Urothelium cell line (cell line): ENCODE measurements at regions not wholly inside any gene's neighbourhood (a gene's known extent, or its start where the extent isn't known, plus 50 kb on each side); places are given as distances from the start of the nearest gene placed in this dataset.
"Not testable (repeated sequence)": the region's sequence is repeated elsewhere in the genome, so short reads cannot be mapped to it uniquely, and the experiment has no call there.

ENCODE experiments used
- DNase-seq: peaks from one replicate; pipeline ENCODE4 v3.0.0; 2011; ENCODE audit warnings: low spot score, mixed read lengths
- FAIRE-seq: peaks from 2 replicates; lab custom pipeline; 2011; peaks lifted over from hg19 to GRCh38; lab: Jason Lieb, UNC

DNA sequence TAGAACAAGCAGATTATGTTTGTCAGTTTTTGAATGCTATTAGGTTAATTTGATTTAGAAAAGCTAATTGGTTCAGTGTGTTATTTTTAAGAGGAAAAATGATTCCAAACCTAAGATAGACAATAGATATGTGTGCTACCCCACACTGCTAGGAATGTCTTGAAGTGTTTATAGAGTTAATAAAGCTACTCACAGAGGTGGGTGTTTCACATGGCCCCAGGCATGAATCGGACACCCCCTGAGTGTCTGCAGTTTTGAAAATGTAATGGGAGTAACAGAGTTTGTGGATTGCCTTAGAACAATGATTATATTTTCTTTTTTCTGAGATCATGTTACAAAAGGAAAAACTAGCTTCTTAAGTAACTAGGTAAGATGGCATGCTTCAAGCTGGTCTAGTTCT lies 348.3 kb downstream of the ADCYAP1 start:
- DNase-seq (no peak), FAIRE-seq (no peak)

DNA sequence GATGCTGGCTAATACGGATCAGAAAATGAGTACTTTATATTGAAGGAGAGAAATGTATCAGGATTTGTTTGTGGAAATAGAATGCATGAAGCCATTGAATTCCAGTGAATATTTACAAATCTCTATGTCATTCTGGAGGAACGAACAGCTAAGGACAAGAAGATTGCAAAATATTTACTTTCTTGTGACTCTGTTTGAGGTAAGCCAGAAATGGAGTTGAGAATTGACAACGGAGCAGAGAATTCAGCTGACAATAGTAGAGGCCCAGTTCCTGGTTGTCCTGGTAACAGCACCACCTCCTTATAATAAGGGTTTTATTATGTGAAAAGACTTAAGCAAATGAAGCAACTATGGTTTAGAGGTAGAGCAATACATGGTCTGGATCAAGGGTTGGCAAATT lies 349.2 kb downstream of the ADCYAP1 start:
- FAIRE-seq (peak; percentile 30), DNase-seq (no peak)

DNA sequence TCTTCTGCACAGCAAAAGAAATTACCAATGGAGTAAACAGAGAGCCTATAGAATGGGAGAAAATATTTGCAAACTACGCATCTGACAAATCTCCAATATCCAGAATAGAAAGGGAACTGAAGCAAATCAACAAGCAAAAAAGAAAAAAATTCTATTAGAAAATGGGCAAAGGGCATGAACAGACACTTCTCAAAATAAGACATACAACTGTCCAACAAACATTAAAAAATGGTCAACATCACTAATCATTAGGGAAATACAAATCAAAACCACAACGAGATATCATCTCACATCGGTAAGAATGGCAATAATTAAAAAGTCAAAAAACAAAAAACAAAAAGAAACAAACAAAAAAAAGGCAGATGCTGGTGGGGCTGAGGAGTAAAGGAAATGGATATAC lies 356.4 kb downstream of the ADCYAP1 start:
- DNase-seq (no peak), FAIRE-seq (no peak)

DNA sequence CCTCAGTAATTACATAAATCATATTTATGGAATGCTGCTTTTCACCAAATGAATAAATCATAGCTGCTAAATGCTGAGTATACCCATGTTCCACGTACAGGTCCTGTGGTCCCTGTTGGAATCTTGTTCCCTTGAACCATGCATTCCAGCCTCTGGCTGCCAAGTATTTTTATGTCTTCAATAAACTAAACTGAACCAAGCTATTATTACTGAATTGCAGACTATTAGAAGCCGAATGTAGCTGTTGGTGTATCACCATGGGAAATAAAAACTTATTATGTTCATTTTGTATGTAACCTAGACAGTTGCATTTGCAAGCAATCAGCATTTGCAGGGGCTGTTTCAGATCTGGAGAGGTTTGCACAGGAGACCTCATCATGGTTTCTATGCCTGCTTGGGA lies 362.4 kb downstream of the ADCYAP1 start:
- no peak for DNase-seq
- no peak for FAIRE-seq

DNA sequence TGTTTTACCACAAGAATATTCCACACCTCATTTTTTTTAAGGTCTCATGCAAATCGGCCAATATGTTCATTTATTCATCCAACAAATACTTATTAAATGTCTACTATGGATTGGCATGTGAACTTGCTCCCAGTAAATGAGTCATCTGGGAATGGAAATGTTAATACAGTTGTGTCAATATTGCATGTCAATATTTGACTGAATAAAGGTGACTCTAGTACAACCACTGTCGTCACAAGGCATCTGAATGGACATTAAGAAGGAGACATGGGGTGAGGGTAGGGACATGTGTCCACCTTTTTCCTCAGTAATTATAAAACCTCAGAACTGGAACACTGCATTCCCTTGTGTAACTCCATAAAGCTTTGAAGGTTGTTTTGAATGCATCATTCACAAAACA lies 365.4 kb downstream of the ADCYAP1 start:
- DNase-seq (no peak), FAIRE-seq (no peak)

DNA sequence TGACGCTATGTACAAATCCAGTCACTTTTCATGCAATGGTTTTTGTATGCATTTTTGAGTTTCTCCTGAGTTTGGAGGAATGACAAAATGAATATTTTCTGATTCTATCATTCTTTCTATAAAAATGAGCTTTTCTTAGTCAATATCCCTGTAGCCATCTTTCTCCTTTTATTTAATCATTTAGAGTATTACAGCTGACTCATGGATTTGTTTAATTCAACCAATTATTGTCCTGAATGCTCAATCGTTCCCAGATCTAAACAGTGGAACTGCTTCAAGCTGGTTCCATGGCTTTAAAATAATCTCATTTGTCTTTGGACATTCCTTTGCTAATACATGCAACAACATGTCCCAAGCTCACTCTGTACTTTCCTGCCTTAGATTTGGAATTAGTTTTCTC lies 368.8 kb downstream of the ADCYAP1 start:
- DNase-seq (no peak), FAIRE-seq (no peak)

DNA sequence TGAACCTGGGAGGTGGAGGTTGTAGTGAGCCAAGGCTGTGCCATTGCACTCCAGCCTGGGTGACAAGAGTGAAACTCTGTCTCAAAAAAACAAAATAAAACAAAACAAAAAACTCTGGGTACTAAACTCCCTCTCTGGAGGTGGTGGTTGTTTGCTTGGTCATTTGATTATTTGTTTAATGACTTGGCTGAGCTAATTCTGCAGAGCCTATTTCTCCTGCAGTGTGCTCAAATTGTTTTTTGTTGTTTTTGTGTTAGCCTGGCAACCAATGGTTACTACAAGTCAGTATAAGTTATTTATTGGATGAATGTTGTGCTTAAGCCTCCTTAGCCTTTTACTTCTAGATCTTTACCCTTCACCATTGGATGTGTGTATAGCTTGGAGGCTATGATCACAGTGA lies 387.5 kb downstream of the ADCYAP1 start:
- DNase-seq, result no peak
- FAIRE-seq, result no peak

DNA sequence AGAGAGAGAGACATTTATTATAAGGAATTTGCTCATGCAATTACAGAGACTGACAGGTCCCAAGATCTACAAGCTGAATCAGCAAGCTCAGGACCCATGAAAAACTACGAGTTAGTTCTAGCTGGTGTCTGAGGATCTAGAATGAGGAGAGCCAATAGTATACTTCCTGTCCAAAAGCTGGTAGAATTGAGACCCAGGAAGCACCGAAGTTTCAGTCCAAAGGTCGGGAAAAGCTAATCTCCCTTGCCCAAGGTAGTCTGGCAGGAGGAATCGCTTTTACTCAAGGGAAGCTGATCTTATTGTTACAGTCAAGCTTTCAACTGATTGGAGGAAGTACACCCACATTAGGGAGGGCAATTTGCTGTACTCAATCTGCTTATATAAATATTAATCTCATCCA lies 389.6 kb downstream of the ADCYAP1 start:
- peak; percentile 77 for FAIRE-seq
- DNase-seq, result no peak

DNA sequence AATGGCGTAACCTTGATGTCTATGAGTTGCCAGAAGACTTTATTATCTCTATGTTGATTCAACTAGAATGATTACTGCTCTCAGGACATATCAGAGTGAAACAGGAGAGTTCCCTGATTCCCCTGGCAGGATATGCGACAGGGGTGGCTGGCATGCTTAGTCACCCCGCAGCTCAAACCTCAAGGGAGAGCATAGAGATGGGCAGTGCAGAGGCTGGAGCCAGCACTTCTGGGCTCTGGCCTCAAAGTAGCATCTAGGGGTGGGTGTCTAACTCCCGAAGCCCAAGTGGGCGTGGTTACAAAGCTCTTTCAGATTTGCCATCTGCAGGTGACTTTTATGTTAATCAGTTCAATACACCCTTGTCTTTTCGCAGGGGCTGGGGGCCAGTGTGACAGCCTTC lies 391.6 kb downstream of the ADCYAP1 start:
- no peak for FAIRE-seq

DNA sequence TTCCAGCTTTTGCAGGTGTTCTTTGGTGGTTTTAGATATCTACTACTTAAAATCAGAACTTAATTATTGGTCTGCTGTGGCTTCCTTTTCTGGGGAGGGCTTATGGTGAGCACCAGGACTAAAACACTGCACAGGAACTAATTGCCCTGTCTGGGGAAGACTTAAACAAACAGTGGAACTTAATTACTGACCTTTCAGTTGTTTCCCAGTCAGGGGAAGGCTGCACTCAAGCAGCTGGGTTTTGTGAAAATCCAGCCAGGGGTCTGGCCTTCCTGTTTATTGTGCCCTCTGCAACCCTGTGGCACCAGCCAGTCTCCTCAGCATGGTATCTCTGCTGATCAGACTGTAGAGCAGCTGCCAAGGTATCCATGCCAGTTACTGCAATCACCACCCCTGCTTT lies 398.2 kb downstream of the ADCYAP1 start:
- DNase-seq, result no peak
- no peak for FAIRE-seq

More for the DNA sequence above, 391.6 kb downstream of the ADCYAP1 start:
- DNase-seq, result no peak

DNA sequence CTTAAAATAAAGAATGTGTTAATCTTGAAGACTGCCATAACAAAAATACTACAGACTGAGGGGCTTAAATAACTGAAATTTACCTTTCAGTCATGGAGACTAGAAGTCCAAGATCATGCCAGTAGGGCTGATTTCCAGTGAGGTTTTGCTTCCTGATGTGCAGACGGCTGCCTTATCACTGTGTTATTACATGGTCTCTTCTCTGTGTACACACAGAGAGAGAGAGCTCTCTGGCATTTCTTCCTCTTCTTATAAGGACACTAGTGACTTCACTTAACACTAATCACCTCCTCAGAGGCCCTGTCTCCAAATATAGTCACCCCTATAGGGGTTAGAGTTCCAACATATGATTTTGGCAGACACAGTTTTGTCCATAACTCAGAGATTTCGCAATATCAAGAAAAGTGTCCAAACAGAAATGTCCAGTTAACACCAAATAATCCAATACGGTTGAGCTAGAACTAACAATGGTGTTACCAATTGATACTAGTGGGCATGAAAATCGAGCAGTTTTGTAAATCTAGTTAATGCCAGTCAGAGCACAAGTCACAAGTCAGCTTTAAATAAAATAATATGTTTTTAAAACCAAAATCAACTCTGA lies 399.8 kb downstream of the ADCYAP1 start:
- DNase-seq (no peak), FAIRE-seq (peak; percentile 46)

DNA sequence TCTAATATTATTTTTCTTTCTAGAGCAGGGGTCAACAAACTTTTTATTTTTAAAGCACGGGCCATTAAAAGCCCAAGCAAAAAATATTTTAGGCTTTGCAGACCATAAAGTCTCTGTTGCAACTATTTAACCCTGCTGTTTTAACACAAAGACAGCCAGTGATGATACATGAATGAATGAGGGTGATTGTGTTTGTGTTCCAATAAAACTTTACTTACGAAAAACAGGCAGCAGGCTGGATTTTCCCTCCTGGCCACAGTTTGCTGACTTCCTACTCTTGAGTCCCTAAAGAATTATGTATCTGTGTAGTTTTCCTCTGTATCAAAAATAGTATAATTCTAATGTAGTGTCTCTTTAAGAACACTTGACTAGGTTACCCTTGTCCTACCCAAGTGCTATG lies 402.0 kb downstream of the ADCYAP1 start:
- FAIRE-seq (peak; percentile 13), DNase-seq (no peak)

DNA sequence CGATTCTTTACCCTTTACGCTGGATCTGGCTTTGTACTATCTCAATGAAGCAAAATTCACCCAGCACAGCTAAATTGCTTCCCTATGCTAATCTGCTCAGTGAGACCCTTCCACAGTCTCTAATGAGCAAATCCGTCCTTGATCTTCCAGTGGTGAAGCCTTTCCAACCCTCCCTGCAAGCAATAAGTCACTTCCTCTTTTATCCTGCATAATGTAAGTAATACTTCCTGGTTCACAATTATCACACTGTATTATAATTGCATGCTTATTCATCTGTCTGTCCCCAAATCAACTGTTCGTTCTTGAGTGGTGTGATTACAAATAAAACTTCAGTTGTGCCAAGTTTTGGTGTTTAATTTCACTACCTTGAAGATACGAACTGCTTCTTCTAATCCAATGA lies 404.0 kb downstream of the ADCYAP1 start:
- FAIRE-seq (peak; percentile 50), DNase-seq (no peak)

DNA sequence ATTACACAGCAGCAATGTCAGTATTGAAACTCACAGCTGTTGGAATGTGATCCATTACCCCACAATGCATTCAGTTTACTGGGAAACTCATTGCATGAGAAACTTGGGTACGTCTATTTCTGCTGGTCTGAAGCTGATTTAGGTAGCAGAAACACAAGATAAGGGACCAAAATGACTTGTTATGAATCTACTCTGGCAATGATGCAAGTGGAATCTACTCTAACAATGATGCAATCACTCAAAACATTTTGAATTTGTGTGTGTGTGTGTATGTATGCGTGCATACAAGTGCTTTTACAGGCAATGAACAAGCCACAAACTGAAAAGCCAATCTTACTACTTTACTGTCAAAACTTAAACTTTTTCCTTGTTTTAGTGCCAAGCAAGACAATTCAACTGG lies 406.7 kb downstream of the ADCYAP1 start:
- DNase-seq, result no peak
- peak; percentile 96 for FAIRE-seq

DNA sequence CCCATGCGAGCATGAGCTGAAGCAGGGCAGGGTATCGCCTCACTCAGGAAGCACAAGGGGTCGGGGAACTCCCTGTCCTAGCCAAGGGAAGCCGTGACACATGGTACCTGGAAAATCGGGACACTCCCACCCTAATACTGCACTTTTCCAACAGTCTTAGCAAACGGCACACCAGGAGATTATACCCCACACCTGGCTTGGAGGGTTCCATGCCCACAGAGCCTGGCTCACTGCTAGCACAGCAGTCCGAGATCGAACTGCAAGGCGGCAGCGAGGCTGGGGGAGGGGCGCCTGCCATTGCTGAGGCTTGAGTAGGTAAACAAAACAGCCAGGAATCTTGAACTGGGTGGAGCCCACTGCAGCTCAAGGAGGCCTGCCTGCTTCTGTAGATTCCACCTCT lies 430.7 kb downstream of the ADCYAP1 start:
- DNase-seq, result not testable (repeated sequence)
- peak; percentile 84 for FAIRE-seq

DNA sequence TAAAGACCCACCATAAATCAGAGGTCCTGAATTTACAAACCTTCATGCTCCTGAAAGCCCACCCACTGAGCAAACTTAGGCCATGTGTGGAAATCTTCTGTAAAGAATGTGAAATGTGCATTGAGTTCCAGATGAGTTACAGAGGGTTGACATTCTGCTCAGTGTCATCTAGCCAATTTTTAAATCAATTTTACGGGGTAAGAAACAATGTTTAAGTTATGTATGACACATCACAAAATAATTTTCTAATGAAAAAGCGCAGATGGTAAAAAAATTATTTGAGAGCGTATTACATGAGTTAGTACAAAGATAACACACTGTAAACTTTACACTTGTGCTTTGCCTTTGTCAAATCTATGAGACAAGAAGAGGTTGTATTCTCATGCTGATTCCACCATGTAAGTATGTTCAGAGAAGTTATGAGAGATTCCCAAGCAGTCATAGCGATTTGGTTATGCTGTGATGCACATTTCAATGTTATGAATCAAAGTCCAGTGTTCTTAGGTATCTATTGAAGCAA lies 446.3 kb downstream of the ADCYAP1 start:
- FAIRE-seq (no peak), DNase-seq (no peak)

DNA sequence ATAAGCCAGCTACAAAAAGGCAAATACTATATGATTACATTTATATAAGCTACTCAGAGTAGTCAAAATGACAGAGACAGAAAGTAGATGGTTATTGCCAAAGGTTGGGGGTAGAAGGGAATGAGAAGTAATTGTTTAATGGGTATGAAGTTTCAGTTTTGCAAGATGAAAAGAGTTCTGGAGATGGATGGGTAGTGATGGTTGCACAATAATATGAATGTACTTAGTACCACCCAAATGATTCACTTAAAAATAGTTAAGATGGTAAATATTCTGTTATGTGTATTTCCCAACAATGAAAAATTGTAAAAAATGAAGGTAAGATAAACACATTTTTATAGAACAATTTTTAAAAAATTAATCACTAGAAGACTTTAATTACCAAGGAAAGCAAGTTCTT lies 448.4 kb downstream of the ADCYAP1 start:
- no peak for FAIRE-seq

DNA sequence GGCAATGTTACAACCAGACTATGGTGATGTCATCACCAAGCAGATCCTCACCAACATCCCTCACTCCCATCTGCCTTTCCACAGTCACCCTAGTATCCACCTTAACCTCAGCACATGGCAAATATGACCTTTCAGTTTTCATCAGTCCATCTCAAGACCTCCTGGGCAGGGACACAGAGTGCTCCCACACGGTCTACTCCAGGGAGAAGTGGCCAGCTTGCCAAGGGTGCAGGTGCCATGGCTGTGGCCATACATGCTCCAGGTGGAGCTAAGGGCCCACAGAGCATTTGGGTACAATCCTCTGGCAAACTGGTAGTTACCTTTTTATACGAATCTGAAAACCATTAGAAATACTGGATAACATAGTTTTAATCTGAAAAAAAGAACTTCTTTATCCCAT lies 453.1 kb downstream of the ADCYAP1 start:
- peak; percentile 95 for FAIRE-seq

More for the DNA sequence above, 448.4 kb downstream of the ADCYAP1 start:
- DNase-seq, result no peak

DNA sequence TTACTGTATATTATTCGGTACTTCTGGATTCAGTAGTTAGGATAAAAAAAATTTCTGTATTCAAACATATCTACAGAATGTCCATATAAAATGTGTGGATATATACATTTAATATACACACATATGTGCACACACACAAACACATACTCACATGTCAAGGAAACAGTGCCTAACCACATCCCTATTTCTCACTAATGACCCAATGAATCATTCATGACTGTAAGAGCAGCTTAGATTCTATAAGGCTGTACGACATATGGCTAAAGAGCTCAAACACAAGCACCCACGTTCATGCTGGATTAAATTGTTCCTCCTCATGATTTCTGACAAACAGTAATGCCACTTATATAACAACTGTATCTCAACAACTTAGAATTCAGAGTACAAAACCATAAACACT lies 457.3 kb downstream of the ADCYAP1 start:
- FAIRE-seq (peak; percentile 91), DNase-seq (no peak)

More for the DNA sequence above, 453.1 kb downstream of the ADCYAP1 start:
- DNase-seq, result no peak

DNA sequence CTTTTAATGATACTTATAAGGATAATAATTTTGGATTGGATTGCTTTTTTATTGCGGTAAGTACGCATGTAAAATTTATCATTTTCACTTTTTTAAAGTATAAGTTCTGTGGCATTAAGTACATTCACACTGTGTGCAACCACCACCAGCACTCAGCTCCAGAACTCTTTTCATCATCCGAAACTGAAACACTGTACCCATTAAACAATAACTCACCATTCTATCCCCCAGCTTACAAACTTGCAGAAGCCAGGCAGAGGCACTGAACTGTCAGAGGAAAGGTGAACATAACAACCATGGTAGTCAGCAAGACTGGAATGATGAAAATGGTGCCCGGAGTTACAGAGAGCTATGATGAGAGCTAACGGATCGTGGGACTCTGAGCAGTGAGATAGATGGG lies 465.9 kb downstream of the ADCYAP1 start:
- peak; percentile 37 for FAIRE-seq

DNA sequence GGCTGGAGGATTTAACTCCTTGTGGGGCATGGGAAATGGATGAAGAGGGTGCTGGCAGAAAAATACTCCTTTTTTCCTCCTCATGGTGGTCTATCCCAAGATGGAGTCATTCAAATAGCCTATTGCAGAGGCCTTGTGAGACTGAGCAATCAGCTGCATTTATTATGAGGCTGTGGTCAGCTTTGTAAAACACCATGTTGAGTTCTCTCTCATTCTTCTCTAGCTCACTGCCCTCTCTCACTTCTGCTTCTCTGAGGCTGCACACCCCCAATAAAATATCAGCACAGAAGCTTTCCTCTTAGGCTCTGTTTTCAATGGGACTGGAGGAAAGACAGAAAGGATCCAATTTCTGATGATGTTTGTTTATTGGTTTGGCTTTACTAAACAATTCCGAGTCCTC lies 467.1 kb downstream of the ADCYAP1 start:
- FAIRE-seq (no peak), DNase-seq (no peak)

More for the DNA sequence above, 465.9 kb downstream of the ADCYAP1 start:
- no peak for DNase-seq

DNA sequence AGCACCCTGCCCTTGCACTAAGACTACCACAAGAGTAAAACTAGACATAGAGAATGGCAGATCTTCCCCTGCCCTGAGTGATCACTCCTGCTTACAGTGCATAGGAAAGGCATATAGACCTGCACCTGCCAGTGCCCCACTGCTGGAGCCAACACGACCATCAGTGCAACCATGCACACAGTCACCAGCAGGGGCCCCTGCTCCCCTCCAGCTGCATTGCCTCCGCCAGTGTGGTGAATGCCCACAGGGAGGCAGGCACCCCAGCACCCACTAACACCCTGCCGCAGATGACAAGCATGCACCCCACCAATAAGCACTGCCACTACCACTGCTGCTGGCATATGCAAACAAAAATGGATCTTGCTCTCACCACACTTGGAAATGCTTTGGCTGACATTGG lies 478.8 kb downstream of the ADCYAP1 start:
- FAIRE-seq (peak; percentile 92), DNase-seq (no peak)

DNA sequence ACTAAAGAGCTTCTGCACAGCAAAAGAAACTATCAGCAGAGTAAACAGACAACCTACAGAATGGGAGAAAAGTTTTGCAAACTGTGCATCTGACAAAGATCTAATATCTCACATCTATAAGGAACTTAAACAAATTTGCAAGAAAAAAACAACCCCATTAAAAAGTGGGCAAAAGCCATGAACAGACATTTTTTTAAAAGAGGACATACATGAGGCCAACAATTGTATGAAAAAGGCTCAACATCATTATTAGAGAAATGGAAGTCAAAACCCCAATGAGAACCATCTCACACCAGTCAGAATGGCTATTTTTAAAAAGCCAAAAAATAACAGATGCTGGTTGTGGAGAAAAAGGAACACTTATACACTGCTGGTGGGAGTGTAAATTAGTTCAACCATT lies 483.8 kb downstream of the ADCYAP1 start:
- FAIRE-seq, result not testable (repeated sequence)

More for the DNA sequence above, 483.8 kb downstream of the ADCYAP1 start:
- DNase-seq, result not testable (repeated sequence)
